Osteoblast (primary cell): ENCODE measurements at regions not wholly inside any gene's neighbourhood (a gene's known extent, or its start where the extent isn't known, plus 50 kb on each side); places are given as distances from the start of the nearest gene placed in this dataset.

Source experiments
- DNase-seq: peaks from one replicate; pipeline ENCODE4 v3.0.0; 2011; ENCODE audit warnings: low spot score, mixed read lengths; ENCODE audit not compliant: insufficient read length; ENCODE audit errors: missing footprints
- H2AFZ ChIP-seq: 2 replicates; pipeline ENCODE4 v1.6.0; 2011; ENCODE audit warnings: mild to moderate bottlenecking, low read length
- H3K27ac ChIP-seq: 2 replicates; pipeline ENCODE4 v1.5.1; 2011; ENCODE audit warnings: mild to moderate bottlenecking, low read depth, low read length, moderate library complexity
- H3K27me3 ChIP-seq: 2 replicates; pipeline ENCODE4 v1.6.0; 2012; ENCODE audit warnings: mild to moderate bottlenecking, control low read depth, inconsistent platforms, low read length, moderate library complexity; ENCODE audit not compliant: insufficient read depth
- H3K36me3 ChIP-seq: 2 replicates; pipeline ENCODE4 v1.5.1; 2011; ENCODE audit warnings: mild to moderate bottlenecking, low read length, control low read depth, moderate library complexity; ENCODE audit not compliant: insufficient read depth
- H3K4me1 ChIP-seq: 2 replicates; pipeline ENCODE4 v1.5.1; 2011; ENCODE audit warnings: mild to moderate bottlenecking, low read length, control low read depth, moderate library complexity; ENCODE audit not compliant: insufficient read depth
- H3K4me2 ChIP-seq: 2 replicates; pipeline ENCODE4 v1.6.0; 2011; ENCODE audit warnings: mild to moderate bottlenecking, low read length; ENCODE audit not compliant: insufficient read depth
- H3K4me3 ChIP-seq: fragments of 200-600 bp; sonication (generic); 3 replicates; pipeline ENCODE4 v1.5.1; 2012; ENCODE audit warnings: mild to moderate bottlenecking, low read length, inconsistent platforms; ENCODE audit not compliant: insufficient read depth
- H3K79me2 ChIP-seq: 2 replicates; pipeline ENCODE4 v1.6.0; 2012; ENCODE audit warnings: mild to moderate bottlenecking, low read length, control low read depth, inconsistent platforms; ENCODE audit not compliant: insufficient read depth
- H3K9me3 ChIP-seq: 2 replicates; pipeline ENCODE4 v1.5.1; 2011; ENCODE audit warnings: low read depth, low read length, control low read depth
- H4K20me1 ChIP-seq: 2 replicates; pipeline ENCODE4 v1.6.0; 2012; ENCODE audit warnings: mild to moderate bottlenecking, low read length, control low read depth; ENCODE audit not compliant: insufficient read depth
- CTCF ChIP-seq: IDR thresholded peaks from 2 replicates; pipeline ENCODE4 v1.5.1; 2011; ENCODE audit warnings: mild to moderate bottlenecking, low read depth, low read length, moderate library complexity; ENCODE audit errors: extremely low read depth

GRCh38 chr2:188922191-188922590 is 52.0 kb upstream of the COL3A1 start:
- H3K4me2 ChIP-seq = no peak overlapping the region
- no peak overlapping the region for H3K27ac ChIP-seq
- H3K9me3 ChIP-seq = no peaks in the 10 kb centered on the region
- no peaks in the 10 kb centered on the region for H3K79me2 ChIP-seq
- H2AFZ ChIP-seq = no peak overlapping the region
- TF ChIP-seq CTCF = no peak
- no peak overlapping the region for H3K4me3 ChIP-seq
- H3K36me3 ChIP-seq = no peaks in the 10 kb centered on the region
- H3K27me3 ChIP-seq = no peaks in the 10 kb centered on the region
- H3K4me1 ChIP-seq = no peaks in the 10 kb centered on the region
- DNase-seq = peak; percentile 86
- no peaks in the 10 kb centered on the region for H4K20me1 ChIP-seq
